AG09309 (cell line): ENCODE measurements at regions not wholly inside any gene's neighbourhood (a gene's known extent, or its start where the extent isn't known, plus 50 kb on each side); places are given as distances from the start of the nearest gene placed in this dataset.
A peak's percentile ranks its signal among the peaks of the same experiment; 100 is the strongest.

ENCODE experiments used
- DNase-seq: peaks from one replicate; pipeline ENCODE4 v3.0.0-alpha.2; 2010; ENCODE audit warnings: low read depth
- H3K4me3 ChIP-seq: 2 replicates; pipeline ENCODE4 v1.5.1; 2011; ENCODE audit warnings: mild to moderate bottlenecking, low read depth, low read length, moderate library complexity; ENCODE audit not compliant: control insufficient read depth
- CTCF ChIP-seq: IDR thresholded peaks from 2 replicates; pipeline ENCODE4 v1.5.1; 2011; ENCODE audit warnings: mild to moderate bottlenecking, low read depth, low read length, inconsistent platforms; ENCODE audit not compliant: insufficient read depth, control insufficient read depth; ENCODE audit errors: missing control alignments

- no peak for TF ChIP-seq CTCF
- no peak overlapping the region for H3K4me3 ChIP-seq
- no peak for DNase-seq
Observed at GRCh38 chr17:71821511-71821910, 299.3 kb upstream of the SOX9 start.

GRCh38 chr17:71824671-71825070, 296.1 kb upstream of the SOX9 start:
- no peak for DNase-seq
- no peak overlapping the region for H3K4me3 ChIP-seq
- TF ChIP-seq CTCF, result no peak

- H3K4me3 ChIP-seq, result no peak overlapping the region
- DNase-seq, result no peak
- TF ChIP-seq CTCF, result no peak
Observed at GRCh38 chr17:71825687-71826086, 295.1 kb upstream of the SOX9 start.

- no peak for TF ChIP-seq CTCF
- H3K4me3 ChIP-seq, result no peak overlapping the region
- peak; percentile 14 for DNase-seq
Observed at GRCh38 chr17:71828182-71828596, 292.6 kb upstream of the SOX9 start.

GRCh38 chr17:71830866-71831265, 290.0 kb upstream of the SOX9 start:
- DNase-seq, result no peak
- TF ChIP-seq CTCF, result no peak
- H3K4me3 ChIP-seq, result no peak overlapping the region

GRCh38 chr17:71842986-71843385, 277.8 kb upstream of the SOX9 start:
- H3K4me3 ChIP-seq, result no peak overlapping the region
- no peak for DNase-seq
- no peak for TF ChIP-seq CTCF

- DNase-seq, result no peak
- no peak for TF ChIP-seq CTCF
- H3K4me3 ChIP-seq, result no peak overlapping the region
Observed at GRCh38 chr17:71845337-71845736, 275.5 kb upstream of the SOX9 start.
